ENCODE measurements at regions not wholly inside any gene's neighbourhood (a gene's known extent, or its start where the extent isn't known, plus 50 kb on each side); places are given as distances from the start of the nearest gene placed in this dataset.
A peak's percentile ranks its signal among the peaks of the same experiment; 100 is the strongest.

DNA sequence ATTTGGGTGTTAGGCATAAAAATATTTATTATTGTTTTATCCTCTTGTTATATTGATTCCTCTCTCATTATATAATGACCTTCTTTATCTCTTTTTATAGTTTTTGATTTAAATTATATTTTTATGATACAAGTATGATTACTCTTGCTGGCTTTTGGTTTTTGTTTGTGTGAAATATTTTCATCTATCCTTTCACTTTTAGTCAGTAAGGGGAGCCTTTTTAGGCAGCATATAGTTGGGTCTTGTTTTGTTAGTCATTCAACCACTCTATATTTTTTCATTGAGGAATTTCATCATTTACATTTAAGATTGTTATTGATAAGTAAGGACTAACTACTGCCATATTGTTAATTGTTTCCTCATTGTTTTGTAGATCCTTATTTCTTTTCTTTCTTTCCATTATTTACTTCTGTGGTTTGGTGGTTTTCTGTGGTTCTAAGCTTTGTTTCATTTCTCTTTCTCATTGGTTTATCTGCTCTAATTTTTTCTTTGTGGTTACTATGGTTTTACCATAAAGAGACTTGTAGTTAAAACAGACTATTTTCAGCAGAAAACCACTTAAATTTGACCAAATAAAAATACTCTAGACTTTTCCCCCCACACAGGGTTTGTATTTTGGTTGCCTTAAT, 593.1 kb downstream of the NUF2 start:
- no peak overlapping the region for H3K4me3 ChIP-seq (ENCODE audit: low read depth in 1 of 2, low read length in 2 of 2)
- no peak overlapping the region for H3K4me2 ChIP-seq (ENCODE audit: insufficient read depth, low read length)
- H3K27ac ChIP-seq (ENCODE audit: low read length): no peak overlapping the region
- no peaks in the 10 kb centered on the region for H4K20me1 ChIP-seq (ENCODE audit: insufficient read depth, low read length)
- no peaks in the 10 kb centered on the region for H3K4me1 ChIP-seq (ENCODE audit: insufficient read depth, low read length)
- no peak overlapping the region for H2AFZ ChIP-seq (ENCODE audit: low read depth, low read length)
- no peaks in the 10 kb centered on the region for H3K27me3 ChIP-seq (ENCODE audit: insufficient read depth, low read length, poor library complexity)
- TF ChIP-seq, protein P1, sequence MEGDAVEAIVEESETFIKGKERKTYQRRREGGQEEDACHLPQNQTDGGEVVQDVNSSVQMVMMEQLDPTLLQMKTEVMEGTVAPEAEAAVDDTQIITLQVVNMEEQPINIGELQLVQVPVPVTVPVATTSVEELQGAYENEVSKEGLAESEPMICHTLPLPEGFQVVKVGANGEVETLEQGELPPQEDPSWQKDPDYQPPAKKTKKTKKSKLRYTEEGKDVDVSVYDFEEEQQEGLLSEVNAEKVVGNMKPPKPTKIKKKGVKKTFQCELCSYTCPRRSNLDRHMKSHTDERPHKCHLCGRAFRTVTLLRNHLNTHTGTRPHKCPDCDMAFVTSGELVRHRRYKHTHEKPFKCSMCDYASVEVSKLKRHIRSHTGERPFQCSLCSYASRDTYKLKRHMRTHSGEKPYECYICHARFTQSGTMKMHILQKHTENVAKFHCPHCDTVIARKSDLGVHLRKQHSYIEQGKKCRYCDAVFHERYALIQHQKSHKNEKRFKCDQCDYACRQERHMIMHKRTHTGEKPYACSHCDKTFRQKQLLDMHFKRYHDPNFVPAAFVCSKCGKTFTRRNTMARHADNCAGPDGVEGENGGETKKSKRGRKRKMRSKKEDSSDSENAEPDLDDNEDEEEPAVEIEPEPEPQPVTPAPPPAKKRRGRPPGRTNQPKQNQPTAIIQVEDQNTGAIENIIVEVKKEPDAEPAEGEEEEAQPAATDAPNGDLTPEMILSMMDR (IDR thresholded peaks at IDR 0.05; ENCODE audit: borderline replicate concordance, extremely low read depth, low read length, poor library complexity, severe bottlenecking): no peak
- no peak for TF ChIP-seq EZH2 (IDR thresholded peaks at IDR 0.05; ENCODE audit: borderline replicate concordance, low read depth, low read length, severe bottlenecking)
- no peaks in the 10 kb centered on the region for H3K79me2 ChIP-seq (ENCODE audit: insufficient read depth, low read length)
- DNase-seq (no peak), ATAC-seq (ENCODE audit: insufficient read depth, low read depth) (no peak)
- no peaks in the 10 kb centered on the region for H3K9me3 ChIP-seq (ENCODE audit: insufficient read depth, low read length, severe bottlenecking)
- H3K36me3 ChIP-seq (ENCODE audit: insufficient read depth, low read length): no peaks in the 10 kb centered on the region
- no peak overlapping the region for H3K9ac ChIP-seq (ENCODE audit: low read depth, low read length)

GRCh38 chr1:163922743-163923201, 601.0 kb downstream of the NUF2 start:
- DNase-seq: no peak
- H3K9ac ChIP-seq (ENCODE audit: low read depth, low read length): no peak overlapping the region
- no peaks in the 10 kb centered on the region for H3K9me3 ChIP-seq (ENCODE audit: insufficient read depth, low read length, severe bottlenecking)
- no peak overlapping the region; a peak in 1 of 4 replicates for H3K4me3 ChIP-seq (ENCODE audit: low read depth in 1 of 2, low read length in 2 of 2)
- H2AFZ ChIP-seq (ENCODE audit: low read depth, low read length): no peak overlapping the region
- H3K79me2 ChIP-seq (ENCODE audit: insufficient read depth, low read length): no peaks in the 10 kb centered on the region
- H3K36me3 ChIP-seq (ENCODE audit: insufficient read depth, low read length): no peaks in the 10 kb centered on the region
- H3K27ac ChIP-seq (ENCODE audit: low read length): no peak overlapping the region
- H3K4me2 ChIP-seq (ENCODE audit: insufficient read depth, low read length): peak overlapping the region; percentile 36
- no peaks in the 10 kb centered on the region for H4K20me1 ChIP-seq (ENCODE audit: insufficient read depth, low read length)
- no peak for TF ChIP-seq EZH2 (IDR thresholded peaks at IDR 0.05; ENCODE audit: borderline replicate concordance, low read depth, low read length, severe bottlenecking)
- TF ChIP-seq, protein P1 (IDR thresholded peaks at IDR 0.05; ENCODE audit: borderline replicate concordance, extremely low read depth, low read length, poor library complexity, severe bottlenecking): no peak
- no peaks in the 10 kb centered on the region for H3K27me3 ChIP-seq (ENCODE audit: insufficient read depth, low read length, poor library complexity)
- H3K4me1 ChIP-seq (ENCODE audit: insufficient read depth, low read length): peaks cover 8% of the 10 kb centered on the region
- ATAC-seq (ENCODE audit: insufficient read depth, low read depth): peak; percentile 71

DNA sequence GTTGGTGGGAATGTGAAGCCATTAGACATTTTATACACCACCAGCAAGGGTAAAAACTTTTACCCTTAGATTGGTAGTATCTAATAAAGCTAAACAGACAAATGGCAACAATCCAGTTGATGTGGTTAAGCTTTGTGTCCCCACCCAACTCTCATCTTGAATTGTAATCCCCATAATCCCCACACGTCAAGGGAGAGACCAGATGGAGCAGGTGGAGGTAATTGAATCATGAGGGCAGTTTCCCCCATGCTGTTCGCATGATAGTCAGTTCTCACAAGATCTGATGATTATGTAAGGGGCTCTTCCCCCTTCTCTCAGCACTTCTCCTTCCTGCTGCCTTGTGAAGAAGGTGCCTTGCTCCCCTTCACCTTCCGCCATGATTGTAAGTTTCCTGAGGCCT, 602.3 kb downstream of the NUF2 start:
- Histone ChIP-seq H3K27ac (ENCODE audit: low read length) (no peak overlapping the region), H3K4me2 (ENCODE audit: insufficient read depth, low read length) (no peak overlapping the region), H3K4me1 (ENCODE audit: insufficient read depth, low read length) (peaks cover 8% of the 10 kb centered on the region), H3K9ac (ENCODE audit: low read depth, low read length) (no peak overlapping the region), H2AFZ (ENCODE audit: low read depth, low read length) (no peak overlapping the region), H4K20me1 (ENCODE audit: insufficient read depth, low read length) (no peaks in the 10 kb centered on the region), H3K9me3 (ENCODE audit: insufficient read depth, low read length, severe bottlenecking) (no peaks in the 10 kb centered on the region), H3K79me2 (ENCODE audit: insufficient read depth, low read length) (no peaks in the 10 kb centered on the region), H3K4me3 (ENCODE audit: low read depth in 1 of 2, low read length in 2 of 2) (no peak overlapping the region), H3K36me3 (ENCODE audit: insufficient read depth, low read length) (no peaks in the 10 kb centered on the region), H3K27me3 (ENCODE audit: insufficient read depth, low read length, poor library complexity) (no peaks in the 10 kb centered on the region)
- DNase-seq (no peak), ATAC-seq (ENCODE audit: insufficient read depth, low read depth) (no peak)
- TF ChIP-seq, protein P1 (IDR thresholded peaks at IDR 0.05; ENCODE audit: borderline replicate concordance, extremely low read depth, low read length, poor library complexity, severe bottlenecking): no peak
- no peak for TF ChIP-seq EZH2 (IDR thresholded peaks at IDR 0.05; ENCODE audit: borderline replicate concordance, low read depth, low read length, severe bottlenecking)
